WTC11 (cell line): ENCODE measurements at regions not wholly inside any gene's neighbourhood (a gene's known extent, or its start where the extent isn't known, plus 50 kb on each side); places are given as distances from the start of the nearest gene placed in this dataset.

Source experiments
- E2F4 ChIP-seq: sonication (generic); formaldehyde crosslinking; IDR thresholded peaks from 2 replicates; pipeline ENCODE4 v1.8.1; 2022; ENCODE audit warnings: low read depth, mild to moderate bottlenecking, moderate library complexity, missing genetic modification reagents, borderline replicate concordance
- ESRRA ChIP-seq: sonication (generic); formaldehyde crosslinking; IDR thresholded peaks from 2 replicates; pipeline ENCODE4 v1.8.1; 2022; ENCODE audit warnings: mild to moderate bottlenecking, missing genetic modification reagents, borderline replicate concordance
- FOXJ3 ChIP-seq: sonication (generic); formaldehyde crosslinking; IDR thresholded peaks from 2 replicates; pipeline ENCODE4 v1.9.0; 2021; ENCODE audit warnings: missing genetic modification reagents, mild to moderate bottlenecking, borderline replicate concordance
- FOXP1 ChIP-seq: sonication (generic); formaldehyde crosslinking; IDR thresholded peaks from 2 replicates; pipeline ENCODE4 v1.8.0; 2022; ENCODE audit warnings: missing genetic modification reagents, mild to moderate bottlenecking, moderate library complexity, borderline replicate concordance
- MAX ChIP-seq: sonication (generic); formaldehyde crosslinking; IDR thresholded peaks from 2 replicates; pipeline ENCODE4 v1.8.0; 2022; ENCODE audit warnings: mild to moderate bottlenecking, missing genetic modification reagents
- ZBTB43 ChIP-seq: sonication (generic); formaldehyde crosslinking; IDR thresholded peaks from 2 replicates; pipeline ENCODE4 v1.8.1; 2023; ENCODE audit warnings: mild to moderate bottlenecking, missing genetic modification reagents
- TF ChIP-seq, protein P1 (sequence below): fragments of 200-600 bp; IDR thresholded peaks from 2 replicates; pipeline ENCODE4 v1.8.0; 2022; ENCODE audit warnings: antibody characterized with exemption
- TF ChIP-seq, protein P2 (sequence below): sonication (generic); formaldehyde crosslinking; IDR thresholded peaks from 2 replicates; pipeline ENCODE4 v1.8.1; 2023; ENCODE audit warnings: mild to moderate bottlenecking, missing genetic modification reagents, borderline replicate concordance

- TF ChIP-seq MAX (no peak), ZBTB43 (CRISPR knock-in tag) (no peak), ESRRA (no peak), FOXP1 (CRISPR knock-in tag) (no peak), FOXJ3 (CRISPR knock-in tag) (no peak), E2F4 (no peak)
- TF ChIP-seq, protein P1, sequence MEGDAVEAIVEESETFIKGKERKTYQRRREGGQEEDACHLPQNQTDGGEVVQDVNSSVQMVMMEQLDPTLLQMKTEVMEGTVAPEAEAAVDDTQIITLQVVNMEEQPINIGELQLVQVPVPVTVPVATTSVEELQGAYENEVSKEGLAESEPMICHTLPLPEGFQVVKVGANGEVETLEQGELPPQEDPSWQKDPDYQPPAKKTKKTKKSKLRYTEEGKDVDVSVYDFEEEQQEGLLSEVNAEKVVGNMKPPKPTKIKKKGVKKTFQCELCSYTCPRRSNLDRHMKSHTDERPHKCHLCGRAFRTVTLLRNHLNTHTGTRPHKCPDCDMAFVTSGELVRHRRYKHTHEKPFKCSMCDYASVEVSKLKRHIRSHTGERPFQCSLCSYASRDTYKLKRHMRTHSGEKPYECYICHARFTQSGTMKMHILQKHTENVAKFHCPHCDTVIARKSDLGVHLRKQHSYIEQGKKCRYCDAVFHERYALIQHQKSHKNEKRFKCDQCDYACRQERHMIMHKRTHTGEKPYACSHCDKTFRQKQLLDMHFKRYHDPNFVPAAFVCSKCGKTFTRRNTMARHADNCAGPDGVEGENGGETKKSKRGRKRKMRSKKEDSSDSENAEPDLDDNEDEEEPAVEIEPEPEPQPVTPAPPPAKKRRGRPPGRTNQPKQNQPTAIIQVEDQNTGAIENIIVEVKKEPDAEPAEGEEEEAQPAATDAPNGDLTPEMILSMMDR: no peak
- TF ChIP-seq, protein P2, sequence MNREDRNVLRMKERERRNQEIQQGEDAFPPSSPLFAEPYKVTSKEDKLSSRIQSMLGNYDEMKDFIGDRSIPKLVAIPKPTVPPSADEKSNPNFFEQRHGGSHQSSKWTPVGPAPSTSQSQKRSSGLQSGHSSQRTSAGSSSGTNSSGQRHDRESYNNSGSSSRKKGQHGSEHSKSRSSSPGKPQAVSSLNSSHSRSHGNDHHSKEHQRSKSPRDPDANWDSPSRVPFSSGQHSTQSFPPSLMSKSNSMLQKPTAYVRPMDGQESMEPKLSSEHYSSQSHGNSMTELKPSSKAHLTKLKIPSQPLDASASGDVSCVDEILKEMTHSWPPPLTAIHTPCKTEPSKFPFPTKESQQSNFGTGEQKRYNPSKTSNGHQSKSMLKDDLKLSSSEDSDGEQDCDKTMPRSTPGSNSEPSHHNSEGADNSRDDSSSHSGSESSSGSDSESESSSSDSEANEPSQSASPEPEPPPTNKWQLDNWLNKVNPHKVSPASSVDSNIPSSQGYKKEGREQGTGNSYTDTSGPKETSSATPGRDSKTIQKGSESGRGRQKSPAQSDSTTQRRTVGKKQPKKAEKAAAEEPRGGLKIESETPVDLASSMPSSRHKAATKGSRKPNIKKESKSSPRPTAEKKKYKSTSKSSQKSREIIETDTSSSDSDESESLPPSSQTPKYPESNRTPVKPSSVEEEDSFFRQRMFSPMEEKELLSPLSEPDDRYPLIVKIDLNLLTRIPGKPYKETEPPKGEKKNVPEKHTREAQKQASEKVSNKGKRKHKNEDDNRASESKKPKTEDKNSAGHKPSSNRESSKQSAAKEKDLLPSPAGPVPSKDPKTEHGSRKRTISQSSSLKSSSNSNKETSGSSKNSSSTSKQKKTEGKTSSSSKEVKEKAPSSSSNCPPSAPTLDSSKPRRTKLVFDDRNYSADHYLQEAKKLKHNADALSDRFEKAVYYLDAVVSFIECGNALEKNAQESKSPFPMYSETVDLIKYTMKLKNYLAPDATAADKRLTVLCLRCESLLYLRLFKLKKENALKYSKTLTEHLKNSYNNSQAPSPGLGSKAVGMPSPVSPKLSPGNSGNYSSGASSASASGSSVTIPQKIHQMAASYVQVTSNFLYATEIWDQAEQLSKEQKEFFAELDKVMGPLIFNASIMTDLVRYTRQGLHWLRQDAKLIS (CRISPR knock-in tag): no peak
Observed at GRCh38 chr12:5114436-5114835, 70.8 kb downstream of the KCNA5 start.
